Karpas-422 (cell line): ENCODE measurements at regions not wholly inside any gene's neighbourhood (a gene's known extent, or its start where the extent isn't known, plus 50 kb on each side); places are given as distances from the start of the nearest gene placed in this dataset.

ENCODE experiments used
- DNase-seq: peaks from one replicate; pipeline ENCODE4 v3.0.0-alpha.2; 2015
- H2AFZ ChIP-seq: fragments of 200-600 bp; sonication (generic); 2 replicates; pipeline ENCODE4 v1.6.1; 2014; ENCODE audit warnings: antibody characterized with exemption, low read length, mixed read lengths
- H3K27ac ChIP-seq: fragments of 200-600 bp; sonication (generic); 2 replicates; pipeline ENCODE4 v1.5.1; 2014; ENCODE audit warnings: mild to moderate bottlenecking, low read length, moderate library complexity
- H3K27me3 ChIP-seq: fragments of 200-600 bp; sonication (generic); 2 replicates; pipeline ENCODE4 v1.6.1; 2014; ENCODE audit warnings: low read length, mixed read lengths
- H3K36me3 ChIP-seq: fragments of 200-600 bp; sonication (generic); 2 replicates; pipeline ENCODE4 v1.6.1; 2014; ENCODE audit warnings: low read length, mixed read lengths; ENCODE audit not compliant: insufficient read depth
- H3K4me1 ChIP-seq: fragments of 200-600 bp; sonication (generic); 2 replicates; pipeline ENCODE4 v1.6.1; 2014; ENCODE audit warnings: mild to moderate bottlenecking, low read length, mixed read lengths
- H3K4me2 ChIP-seq: fragments of 200-600 bp; sonication (generic); 2 replicates; pipeline ENCODE4 v1.6.1; 2014; ENCODE audit warnings: low read length, low read depth, mild to moderate bottlenecking; ENCODE audit not compliant: poor library complexity, severe bottlenecking
- H3K4me3 ChIP-seq: fragments of 200-600 bp; sonication (generic); 2 replicates; pipeline ENCODE4 v1.5.1; 2014; ENCODE audit warnings: mild to moderate bottlenecking, antibody characterized with exemption, low read length, mixed read lengths
- H3K79me2 ChIP-seq: fragments of 200-600 bp; sonication (generic); 2 replicates; pipeline ENCODE4 v1.6.1; 2014; ENCODE audit warnings: mild to moderate bottlenecking, low read length, mixed read lengths
- H3K9ac ChIP-seq: fragments of 200-600 bp; sonication (generic); 2 replicates; pipeline ENCODE4 v1.6.0; 2014; ENCODE audit warnings: low read length
- H3K9me2 ChIP-seq: fragments of 200-600 bp; sonication (generic), shearing (Covaris generic); replicated peaks from 2 replicates; pipeline ENCODE4 v1.6.0; 2014; ENCODE audit warnings: mild to moderate bottlenecking, low read length, moderate library complexity; ENCODE audit not compliant: insufficient read depth
- H3K9me3 ChIP-seq: fragments of 300-700, 200-600 bp; sonication (generic); 2 replicates; pipeline ENCODE4 v1.6.1; 2014; ENCODE audit warnings: low read length, mixed read lengths
- H4K20me1 ChIP-seq: fragments of 200-600 bp; sonication (generic); 2 replicates; pipeline ENCODE4 v1.6.1; 2014; ENCODE audit warnings: mild to moderate bottlenecking, antibody characterized with exemption, low read length, low read depth; ENCODE audit not compliant: insufficient read depth

DNA sequence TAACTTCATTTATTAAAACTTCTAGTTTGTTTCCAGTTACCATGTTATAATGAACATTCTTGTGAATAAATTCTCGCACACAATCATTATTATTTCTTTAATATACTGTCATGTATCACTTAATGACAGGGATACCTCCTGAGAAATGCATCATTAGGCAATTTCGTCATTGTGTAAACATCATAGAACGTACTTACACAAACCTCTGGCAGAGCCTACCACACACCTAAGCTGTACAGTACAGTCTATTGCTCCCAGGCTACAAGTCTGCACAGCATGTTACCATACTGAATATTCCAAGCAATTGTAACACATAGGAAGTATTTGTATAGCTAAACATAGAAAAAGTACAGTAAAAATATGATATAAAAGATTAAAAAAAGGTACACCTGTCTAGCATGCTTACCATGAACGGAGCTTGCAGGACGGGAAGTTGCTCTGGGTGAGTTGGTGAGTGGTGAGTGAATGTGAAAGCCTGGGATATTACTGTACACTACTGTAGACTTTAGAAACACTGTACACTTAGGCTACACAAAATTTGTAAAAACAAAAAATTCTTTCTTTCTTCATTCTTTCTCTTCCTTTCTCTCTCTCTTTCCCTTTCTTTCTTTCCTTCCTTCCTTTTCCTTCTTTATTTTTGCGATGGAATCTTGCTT lies 268.2 kb upstream of the SOX4 start:
- Histone ChIP-seq H3K79me2 (no peaks in the 10 kb centered on the region), H3K36me3 (no peaks in the 10 kb centered on the region), H3K9me2 (no peaks in the 10 kb centered on the region), H4K20me1 (no peaks in the 10 kb centered on the region), H3K9ac (no peak overlapping the region), H3K4me3 (no peak overlapping the region), H3K9me3 (no peaks in the 10 kb centered on the region), H3K4me1 (no peaks in the 10 kb centered on the region), H3K4me2 (no peak overlapping the region), H2AFZ (no peak overlapping the region), H3K27ac (no peak overlapping the region), H3K27me3 (no peaks in the 10 kb centered on the region)
- DNase-seq = no peak

DNA sequence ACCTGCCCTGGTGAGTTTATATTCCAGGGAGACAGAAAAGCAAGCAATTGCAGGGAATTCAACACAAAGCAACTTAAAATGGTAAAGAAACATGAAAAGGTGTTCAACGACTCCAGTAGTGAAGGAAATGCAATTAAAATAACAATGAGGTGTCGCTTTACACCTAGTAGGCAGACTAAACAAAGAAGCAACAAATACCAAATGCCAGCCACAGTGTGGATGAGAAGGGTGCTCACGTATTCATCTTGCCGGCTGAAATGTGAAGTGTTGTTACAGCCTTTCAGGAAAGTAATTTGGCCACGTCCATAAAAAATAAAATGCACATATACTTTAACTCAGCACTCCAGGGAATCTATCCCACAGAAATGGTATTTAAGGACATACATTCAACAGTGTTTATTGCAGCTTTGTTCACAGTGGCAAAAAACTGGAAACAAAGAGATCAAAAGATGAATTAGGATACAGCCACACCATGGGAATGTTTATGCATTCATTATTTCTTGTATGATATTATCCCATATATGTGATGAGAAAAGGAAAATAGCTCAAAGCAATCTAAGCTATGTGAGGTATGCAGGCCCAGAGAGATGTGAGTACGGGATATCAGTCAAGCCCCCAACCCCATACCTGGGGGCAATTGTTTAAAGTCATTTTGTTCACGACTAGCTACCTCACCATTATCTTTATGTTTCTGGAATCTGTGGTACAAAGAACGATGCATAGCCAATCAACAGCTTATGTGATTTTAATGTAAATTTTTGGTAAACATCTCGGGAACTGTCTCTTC lies 266.0 kb upstream of the SOX4 start:
- Histone ChIP-seq H3K4me1 (no peaks in the 10 kb centered on the region), H3K36me3 (no peaks in the 10 kb centered on the region), H3K4me2 (no peak overlapping the region), H3K9me2 (no peaks in the 10 kb centered on the region), H3K79me2 (no peaks in the 10 kb centered on the region), H3K9ac (no peak overlapping the region), H4K20me1 (no peaks in the 10 kb centered on the region), H3K27me3 (no peaks in the 10 kb centered on the region), H3K9me3 (no peaks in the 10 kb centered on the region), H3K27ac (no peak overlapping the region), H3K4me3 (no peak overlapping the region), H2AFZ (no peak overlapping the region)
- no peak for DNase-seq

DNA sequence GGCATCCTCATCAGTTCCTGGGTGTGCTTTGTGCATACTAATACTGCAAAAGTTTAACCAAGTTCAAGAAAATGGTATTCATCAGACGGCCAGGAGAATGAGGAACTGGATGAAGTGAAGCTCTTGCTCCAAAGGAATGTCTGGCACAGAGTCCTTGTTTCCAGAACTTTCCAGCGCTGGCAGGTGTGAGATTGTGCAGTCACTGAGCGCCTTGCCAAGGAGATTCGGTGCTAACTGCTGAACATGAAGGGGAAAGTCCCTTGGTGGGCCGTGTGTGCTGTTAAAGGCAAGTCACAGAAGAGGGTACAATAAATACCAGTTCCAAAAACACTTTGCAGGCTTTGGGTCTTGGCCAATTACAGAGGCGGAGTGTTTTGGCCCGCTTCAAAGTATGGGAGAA lies 262.3 kb upstream of the SOX4 start:
- Histone ChIP-seq H3K4me2 (no peak overlapping the region), H3K9me3 (no peaks in the 10 kb centered on the region), H3K9me2 (no peaks in the 10 kb centered on the region), H3K4me1 (no peaks in the 10 kb centered on the region), H3K9ac (no peak overlapping the region), H4K20me1 (no peaks in the 10 kb centered on the region), H3K36me3 (no peaks in the 10 kb centered on the region), H3K4me3 (no peak overlapping the region), H2AFZ (no peak overlapping the region), H3K27ac (no peak overlapping the region), H3K27me3 (no peaks in the 10 kb centered on the region), H3K79me2 (no peaks in the 10 kb centered on the region)
- DNase-seq = no peak

DNA sequence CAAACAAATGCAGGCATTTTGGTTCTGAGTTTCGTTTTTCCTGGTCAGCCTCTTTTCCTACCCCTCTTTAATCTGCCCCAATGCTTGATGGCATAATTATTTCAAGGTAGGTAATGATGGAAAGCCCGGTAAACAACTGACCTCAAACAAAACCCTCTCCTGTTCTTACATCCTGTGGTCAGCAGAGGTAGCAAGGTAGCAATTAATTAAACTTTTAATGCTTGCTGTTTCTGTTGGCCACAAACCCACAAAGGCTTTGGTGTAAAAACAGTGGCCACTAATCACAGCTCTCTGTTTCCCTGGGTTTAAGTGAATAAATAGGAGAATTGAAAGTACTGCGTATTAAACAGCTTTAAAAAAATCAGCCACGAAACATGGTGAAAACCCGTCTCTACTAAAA lies 261.5 kb upstream of the SOX4 start:
- no peaks in the 10 kb centered on the region for H3K9me3 ChIP-seq

DNA sequence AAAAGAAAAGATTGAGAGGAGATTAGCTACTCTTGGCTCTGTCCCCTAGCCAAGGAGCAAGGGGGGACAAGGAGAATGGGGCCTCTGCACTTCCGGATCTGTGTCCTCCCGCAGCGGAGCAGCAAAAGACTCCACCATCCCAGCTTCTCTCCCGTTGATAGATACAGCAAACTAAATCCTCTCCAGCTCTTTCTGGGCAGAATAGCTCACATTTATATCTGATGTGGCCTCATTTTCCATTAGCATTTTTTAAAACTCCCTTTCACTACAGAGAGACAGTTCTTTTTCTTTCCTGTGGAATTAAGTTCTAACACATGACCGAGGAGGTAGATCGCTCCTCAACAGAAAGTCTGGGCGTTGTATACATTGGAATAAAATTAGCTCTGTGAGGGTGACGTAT lies 260.9 kb upstream of the SOX4 start:
- DNase-seq = no peak
- no peaks in the 10 kb centered on the region for H4K20me1 ChIP-seq

More for the DNA sequence above, 261.5 kb upstream of the SOX4 start:
- Histone ChIP-seq H3K4me1 (no peaks in the 10 kb centered on the region), H2AFZ (no peak overlapping the region), H3K27ac (no peak overlapping the region), H3K36me3 (no peaks in the 10 kb centered on the region), H3K9me2 (no peaks in the 10 kb centered on the region), H3K27me3 (no peaks in the 10 kb centered on the region), H3K9ac (no peak overlapping the region), H4K20me1 (no peaks in the 10 kb centered on the region), H3K79me2 (no peaks in the 10 kb centered on the region), H3K4me2 (no peak overlapping the region), H3K4me3 (no peak overlapping the region)
- no peak for DNase-seq

DNA sequence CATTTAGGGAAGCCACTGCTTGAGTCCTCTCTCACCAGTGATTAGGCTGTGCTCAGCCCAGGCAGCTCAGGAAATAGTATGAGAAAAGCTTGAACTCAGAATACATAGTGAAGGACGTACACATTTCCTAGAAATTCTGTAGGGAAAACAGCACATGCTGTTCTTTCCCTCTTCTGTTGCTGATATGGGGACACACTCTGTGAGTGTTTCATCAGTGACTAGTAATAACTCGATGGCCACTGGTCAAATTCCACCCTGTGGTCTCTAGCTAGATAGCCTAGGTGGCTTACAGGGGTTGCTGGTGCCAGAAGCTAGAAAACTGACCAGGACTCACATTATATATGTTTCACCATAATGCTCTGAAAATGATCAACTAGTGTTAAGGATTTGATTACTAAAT lies 259.8 kb upstream of the SOX4 start:
- Histone ChIP-seq H3K27me3 (no peaks in the 10 kb centered on the region), H3K4me1 (no peaks in the 10 kb centered on the region), H3K36me3 (no peaks in the 10 kb centered on the region), H3K27ac (no peak overlapping the region), H3K9me3 (no peaks in the 10 kb centered on the region), H3K4me3 (no peak overlapping the region), H3K4me2 (no peak overlapping the region), H3K9me2 (no peaks in the 10 kb centered on the region), H3K79me2 (no peaks in the 10 kb centered on the region), H2AFZ (no peak overlapping the region), H4K20me1 (no peaks in the 10 kb centered on the region), H3K9ac (no peak overlapping the region)
- no peak for DNase-seq

More for the DNA sequence above, 260.9 kb upstream of the SOX4 start:
- Histone ChIP-seq H2AFZ (no peak overlapping the region), H3K9me3 (no peaks in the 10 kb centered on the region), H3K4me2 (no peak overlapping the region), H3K27ac (no peak overlapping the region), H3K4me3 (no peak overlapping the region), H3K36me3 (no peaks in the 10 kb centered on the region), H3K9ac (no peak overlapping the region), H3K27me3 (no peaks in the 10 kb centered on the region), H3K9me2 (no peaks in the 10 kb centered on the region), H3K4me1 (no peaks in the 10 kb centered on the region), H3K79me2 (no peaks in the 10 kb centered on the region)

DNA sequence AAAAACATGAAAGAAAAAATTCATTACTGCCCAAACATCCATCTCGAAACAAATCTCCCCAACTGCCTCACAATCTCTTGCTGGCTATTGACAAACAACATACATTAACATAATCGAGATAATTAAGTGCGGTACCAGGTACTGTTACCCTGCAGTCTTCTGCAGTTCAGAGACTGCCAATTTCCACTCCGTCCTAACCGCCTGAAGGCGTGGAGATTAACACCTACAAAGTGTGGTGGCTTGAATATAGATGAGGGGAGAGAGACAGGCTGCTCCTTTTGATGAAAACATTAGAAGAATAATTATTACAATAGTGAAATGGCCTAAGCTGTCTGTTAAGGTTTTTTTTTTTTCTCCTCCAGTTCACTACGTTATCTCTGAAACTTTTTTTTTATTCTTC lies 258.9 kb upstream of the SOX4 start:
- no peak for DNase-seq

DNA sequence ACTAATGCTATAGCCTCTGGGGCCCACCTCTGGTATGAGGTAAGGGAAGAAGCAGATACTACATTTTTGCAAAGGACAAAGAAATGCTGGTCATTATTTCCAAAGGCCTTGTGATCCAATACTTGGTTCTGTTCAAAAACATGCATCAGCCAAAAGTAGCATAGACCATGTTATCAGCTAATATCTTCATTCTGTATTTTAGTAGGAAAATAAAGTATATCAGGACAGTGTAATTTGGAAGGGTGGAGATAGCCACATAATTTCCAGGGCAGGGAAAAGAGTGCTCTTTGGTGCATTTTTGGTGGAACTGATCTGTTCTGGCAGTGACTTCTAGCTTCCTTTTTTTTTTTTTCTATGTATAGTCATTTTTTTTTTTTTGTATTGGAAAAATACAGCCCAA lies 258.0 kb upstream of the SOX4 start:
- no peaks in the 10 kb centered on the region for H3K36me3 ChIP-seq
- no peaks in the 10 kb centered on the region for H3K9me3 ChIP-seq
- H3K79me2 ChIP-seq = no peaks in the 10 kb centered on the region
- no peak overlapping the region for H2AFZ ChIP-seq
- H3K27me3 ChIP-seq = no peaks in the 10 kb centered on the region
- H3K9ac ChIP-seq = no peak overlapping the region
- no peak overlapping the region for H3K4me3 ChIP-seq
- DNase-seq = no peak
- no peaks in the 10 kb centered on the region for H3K9me2 ChIP-seq
- no peaks in the 10 kb centered on the region for H4K20me1 ChIP-seq
- no peak overlapping the region for H3K4me2 ChIP-seq
- no peak overlapping the region for H3K27ac ChIP-seq
- H3K4me1 ChIP-seq = no peaks in the 10 kb centered on the region

More for the DNA sequence above, 258.9 kb upstream of the SOX4 start:
- H3K27ac ChIP-seq = no peak overlapping the region
- H4K20me1 ChIP-seq = no peaks in the 10 kb centered on the region
- no peaks in the 10 kb centered on the region for H3K36me3 ChIP-seq
- H3K27me3 ChIP-seq = no peaks in the 10 kb centered on the region
- no peak overlapping the region for H2AFZ ChIP-seq
- H3K4me3 ChIP-seq = no peak overlapping the region
- H3K4me2 ChIP-seq = no peak overlapping the region
- H3K9ac ChIP-seq = no peak overlapping the region
- H3K9me2 ChIP-seq = no peaks in the 10 kb centered on the region
- no peaks in the 10 kb centered on the region for H3K9me3 ChIP-seq
- H3K79me2 ChIP-seq = no peaks in the 10 kb centered on the region
- no peaks in the 10 kb centered on the region for H3K4me1 ChIP-seq
